ENCODE measurements at regions not wholly inside any gene's neighbourhood (a gene's known extent, or its start where the extent isn't known, plus 50 kb on each side); places are given as distances from the start of the nearest gene placed in this dataset.

DNA sequence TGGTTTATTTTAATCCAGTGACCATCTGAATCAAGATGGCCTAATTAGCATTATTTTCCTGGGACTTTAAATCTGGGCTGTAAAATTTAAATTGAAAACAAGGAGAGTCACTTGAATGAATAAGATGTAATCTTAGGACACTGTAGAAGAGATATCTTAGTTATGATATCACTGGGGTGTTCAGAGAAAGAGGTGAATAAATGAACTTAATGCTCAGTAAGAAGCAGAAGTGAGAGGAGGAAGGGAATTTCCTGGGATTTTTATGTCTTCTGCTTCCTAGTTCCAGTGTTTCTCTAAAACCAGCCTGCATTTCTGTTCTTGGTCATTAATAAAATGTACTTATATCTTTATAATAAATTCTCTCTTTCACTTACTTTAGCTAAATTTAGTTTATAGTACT, 136.8 kb upstream of the PTPRK start (continued):
- TF ChIP-seq MTA3 (IDR thresholded peaks at IDR 0.05; ENCODE audit: borderline replicate concordance, low read length) (no peak), CHD1 (IDR thresholded peaks at IDR 0.05; ENCODE audit: low read depth, low read length) (no peak), HCFC1 (IDR thresholded peaks at IDR 0.05; ENCODE audit: low read length) (no peak), IRF4 (IDR thresholded peaks at IDR 0.05; ENCODE audit: low read depth, low read length) (0 out of 2 replicates have a peak, but pooled peaks have one; percentile 24), ZNF622 (IDR thresholded peaks at IDR 0.05) (no peak), EGR1 (IDR thresholded peaks at IDR 0.05; ENCODE audit: borderline replicate concordance in 1 of 2, low read depth in 2 of 2, low read length in 2 of 2) (no peak), BMI1 (IDR thresholded peaks at IDR 0.05; ENCODE audit: borderline replicate concordance) (no peak), SMAD5 (IDR thresholded peaks at IDR 0.05; ENCODE audit: low read depth) (no peak), SIN3A (IDR thresholded peaks at IDR 0.05; ENCODE audit: low read depth, low read length) (no peak), CHD2 (IDR thresholded peaks at IDR 0.05; ENCODE audit: borderline replicate concordance, low read depth, low read length) (no peak), ZNF24 (IDR thresholded peaks at IDR 0.05) (peak; percentile 79; the same call in 1 of the 2 replicates), ASH2L (IDR thresholded peaks at IDR 0.05; ENCODE audit: borderline replicate concordance, low read depth) (no peak), MEF2A (IDR thresholded peaks at IDR 0.05; ENCODE audit: insufficient read depth, low read depth, low read length) (no peak), CEBPB (IDR thresholded peaks at IDR 0.05; ENCODE audit: borderline replicate concordance in 1 of 2, low read depth in 2 of 2, low read length in 2 of 2) (no peak), PAX5 (IDR thresholded peaks at IDR 0.05; ENCODE audit: borderline replicate concordance, low read depth, low read length) (no peak)
- TF ChIP-seq, protein P1, sequence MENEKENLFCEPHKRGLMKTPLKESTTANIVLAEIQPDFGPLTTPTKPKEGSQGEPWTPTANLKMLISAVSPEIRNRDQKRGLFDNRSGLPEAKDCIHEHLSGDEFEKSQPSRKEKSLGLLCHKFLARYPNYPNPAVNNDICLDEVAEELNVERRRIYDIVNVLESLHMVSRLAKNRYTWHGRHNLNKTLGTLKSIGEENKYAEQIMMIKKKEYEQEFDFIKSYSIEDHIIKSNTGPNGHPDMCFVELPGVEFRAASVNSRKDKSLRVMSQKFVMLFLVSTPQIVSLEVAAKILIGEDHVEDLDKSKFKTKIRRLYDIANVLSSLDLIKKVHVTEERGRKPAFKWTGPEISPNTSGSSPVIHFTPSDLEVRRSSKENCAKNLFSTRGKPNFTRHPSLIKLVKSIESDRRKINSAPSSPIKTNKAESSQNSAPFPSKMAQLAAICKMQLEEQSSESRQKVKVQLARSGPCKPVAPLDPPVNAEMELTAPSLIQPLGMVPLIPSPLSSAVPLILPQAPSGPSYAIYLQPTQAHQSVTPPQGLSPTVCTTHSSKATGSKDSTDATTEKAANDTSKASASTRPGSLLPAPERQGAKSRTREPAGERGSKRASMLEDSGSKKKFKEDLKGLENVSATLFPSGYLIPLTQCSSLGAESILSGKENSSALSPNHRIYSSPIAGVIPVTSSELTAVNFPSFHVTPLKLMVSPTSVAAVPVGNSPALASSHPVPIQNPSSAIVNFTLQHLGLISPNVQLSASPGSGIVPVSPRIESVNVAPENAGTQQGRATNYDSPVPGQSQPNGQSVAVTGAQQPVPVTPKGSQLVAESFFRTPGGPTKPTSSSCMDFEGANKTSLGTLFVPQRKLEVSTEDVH (IDR thresholded peaks at IDR 0.05; ENCODE audit: low read depth, partially characterized antibody): no peak
- TF ChIP-seq, protein P2, sequence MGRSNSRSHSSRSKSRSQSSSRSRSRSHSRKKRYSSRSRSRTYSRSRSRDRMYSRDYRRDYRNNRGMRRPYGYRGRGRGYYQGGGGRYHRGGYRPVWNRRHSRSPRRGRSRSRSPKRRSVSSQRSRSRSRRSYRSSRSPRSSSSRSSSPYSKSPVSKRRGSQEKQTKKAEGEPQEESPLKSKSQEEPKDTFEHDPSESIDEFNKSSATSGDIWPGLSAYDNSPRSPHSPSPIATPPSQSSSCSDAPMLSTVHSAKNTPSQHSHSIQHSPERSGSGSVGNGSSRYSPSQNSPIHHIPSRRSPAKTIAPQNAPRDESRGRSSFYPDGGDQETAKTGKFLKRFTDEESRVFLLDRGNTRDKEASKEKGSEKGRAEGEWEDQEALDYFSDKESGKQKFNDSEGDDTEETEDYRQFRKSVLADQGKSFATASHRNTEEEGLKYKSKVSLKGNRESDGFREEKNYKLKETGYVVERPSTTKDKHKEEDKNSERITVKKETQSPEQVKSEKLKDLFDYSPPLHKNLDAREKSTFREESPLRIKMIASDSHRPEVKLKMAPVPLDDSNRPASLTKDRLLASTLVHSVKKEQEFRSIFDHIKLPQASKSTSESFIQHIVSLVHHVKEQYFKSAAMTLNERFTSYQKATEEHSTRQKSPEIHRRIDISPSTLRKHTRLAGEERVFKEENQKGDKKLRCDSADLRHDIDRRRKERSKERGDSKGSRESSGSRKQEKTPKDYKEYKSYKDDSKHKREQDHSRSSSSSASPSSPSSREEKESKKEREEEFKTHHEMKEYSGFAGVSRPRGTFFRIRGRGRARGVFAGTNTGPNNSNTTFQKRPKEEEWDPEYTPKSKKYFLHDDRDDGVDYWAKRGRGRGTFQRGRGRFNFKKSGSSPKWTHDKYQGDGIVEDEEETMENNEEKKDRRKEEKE (IDR thresholded peaks at IDR 0.05): no peak
- TF ChIP-seq, protein P3, sequence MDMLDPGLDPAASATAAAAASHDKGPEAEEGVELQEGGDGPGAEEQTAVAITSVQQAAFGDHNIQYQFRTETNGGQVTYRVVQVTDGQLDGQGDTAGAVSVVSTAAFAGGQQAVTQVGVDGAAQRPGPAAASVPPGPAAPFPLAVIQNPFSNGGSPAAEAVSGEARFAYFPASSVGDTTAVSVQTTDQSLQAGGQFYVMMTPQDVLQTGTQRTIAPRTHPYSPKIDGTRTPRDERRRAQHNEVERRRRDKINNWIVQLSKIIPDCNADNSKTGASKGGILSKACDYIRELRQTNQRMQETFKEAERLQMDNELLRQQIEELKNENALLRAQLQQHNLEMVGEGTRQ (IDR thresholded peaks at IDR 0.05; ENCODE audit: borderline replicate concordance, low read depth, low read length): no peak
- TF ChIP-seq, protein P4, sequence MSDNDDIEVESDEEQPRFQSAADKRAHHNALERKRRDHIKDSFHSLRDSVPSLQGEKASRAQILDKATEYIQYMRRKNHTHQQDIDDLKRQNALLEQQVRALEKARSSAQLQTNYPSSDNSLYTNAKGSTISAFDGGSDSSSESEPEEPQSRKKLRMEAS (IDR thresholded peaks at IDR 0.05; ENCODE audit: low read depth, low read length): no peak
- TF ChIP-seq, protein P5, sequence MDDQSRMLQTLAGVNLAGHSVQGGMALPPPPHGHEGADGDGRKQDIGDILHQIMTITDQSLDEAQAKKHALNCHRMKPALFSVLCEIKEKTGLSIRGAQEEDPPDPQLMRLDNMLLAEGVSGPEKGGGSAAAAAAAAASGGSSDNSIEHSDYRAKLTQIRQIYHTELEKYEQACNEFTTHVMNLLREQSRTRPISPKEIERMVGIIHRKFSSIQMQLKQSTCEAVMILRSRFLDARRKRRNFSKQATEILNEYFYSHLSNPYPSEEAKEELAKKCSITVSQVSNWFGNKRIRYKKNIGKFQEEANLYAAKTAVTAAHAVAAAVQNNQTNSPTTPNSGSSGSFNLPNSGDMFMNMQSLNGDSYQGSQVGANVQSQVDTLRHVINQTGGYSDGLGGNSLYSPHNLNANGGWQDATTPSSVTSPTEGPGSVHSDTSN (IDR thresholded peaks at IDR 0.05; ENCODE audit: insufficient replicate concordance, low read depth, low read length): no peak

Data from GM12878 (cell line).